ENCODE measurements at regions not wholly inside any gene's neighbourhood (a gene's known extent, or its start where the extent isn't known, plus 50 kb on each side); places are given as distances from the start of the nearest gene placed in this dataset.

- TF ChIP-seq CTCF (IDR thresholded peaks at IDR 0.05; ENCODE audit: unreplicated experiment): no peak
- H3K4me3 Mint-ChIP-seq (ENCODE audit: unreplicated experiment): no peak overlapping the region
- H3K9me3 Mint-ChIP-seq (ENCODE audit: unreplicated experiment): no peaks in the 10 kb centered on the region
- no peak for DNase-seq (ENCODE audit: low spot score)
- H3K27ac Mint-ChIP-seq (ENCODE audit: unreplicated experiment): no peak overlapping the region
- H3K36me3 Mint-ChIP-seq (ENCODE audit: low read depth, unreplicated experiment): no peaks in the 10 kb centered on the region
- no peaks in the 10 kb centered on the region for H3K4me1 Mint-ChIP-seq (ENCODE audit: unreplicated experiment)
- H3K27me3 Mint-ChIP-seq (ENCODE audit: unreplicated experiment): no peaks in the 10 kb centered on the region
Observed at GRCh38 chr5:107126341-107126740, 544.4 kb downstream of the EFNA5 start.

GRCh38 chr5:107124376-107124775, 546.4 kb downstream of the EFNA5 start:
- Mint-ChIP-seq H3K27ac (ENCODE audit: unreplicated experiment) (no peak overlapping the region), H3K4me3 (ENCODE audit: unreplicated experiment) (no peak overlapping the region), H3K36me3 (ENCODE audit: low read depth, unreplicated experiment) (no peaks in the 10 kb centered on the region), H3K27me3 (ENCODE audit: unreplicated experiment) (no peaks in the 10 kb centered on the region), H3K4me1 (ENCODE audit: unreplicated experiment) (peaks cover 1% of the 10 kb centered on the region), H3K9me3 (ENCODE audit: unreplicated experiment) (no peaks in the 10 kb centered on the region)
- no peak for TF ChIP-seq CTCF (IDR thresholded peaks at IDR 0.05; ENCODE audit: unreplicated experiment)
- no peak for DNase-seq (ENCODE audit: low spot score)

- Mint-ChIP-seq H3K27ac (ENCODE audit: unreplicated experiment) (no peak overlapping the region), H3K27me3 (ENCODE audit: unreplicated experiment) (no peaks in the 10 kb centered on the region), H3K4me1 (ENCODE audit: unreplicated experiment) (peaks cover 2% of the 10 kb centered on the region), H3K36me3 (ENCODE audit: low read depth, unreplicated experiment) (no peaks in the 10 kb centered on the region), H3K4me3 (ENCODE audit: unreplicated experiment) (no peak overlapping the region), H3K9me3 (ENCODE audit: unreplicated experiment) (no peaks in the 10 kb centered on the region)
- TF ChIP-seq CTCF (IDR thresholded peaks at IDR 0.05; ENCODE audit: unreplicated experiment): no peak
- DNase-seq (ENCODE audit: low spot score): no peak
Observed at GRCh38 chr5:107123014-107123413, 547.7 kb downstream of the EFNA5 start.

GRCh38 chr5:107121793-107122519, 548.8 kb downstream of the EFNA5 start:
- Mint-ChIP-seq H3K9me3 (ENCODE audit: unreplicated experiment) (no peaks in the 10 kb centered on the region), H3K4me3 (ENCODE audit: unreplicated experiment) (no peak overlapping the region), H3K27me3 (ENCODE audit: unreplicated experiment) (no peaks in the 10 kb centered on the region), H3K4me1 (ENCODE audit: unreplicated experiment) (peaks cover 2% of the 10 kb centered on the region), H3K36me3 (ENCODE audit: low read depth, unreplicated experiment) (no peaks in the 10 kb centered on the region), H3K27ac (ENCODE audit: unreplicated experiment) (no peak overlapping the region)
- TF ChIP-seq CTCF (IDR thresholded peaks at IDR 0.05; ENCODE audit: unreplicated experiment): no peak
- DNase-seq (ENCODE audit: low spot score): no peak

- Mint-ChIP-seq H3K27me3 (ENCODE audit: unreplicated experiment) (no peaks in the 10 kb centered on the region), H3K9me3 (ENCODE audit: unreplicated experiment) (no peaks in the 10 kb centered on the region), H3K36me3 (ENCODE audit: low read depth, unreplicated experiment) (no peaks in the 10 kb centered on the region), H3K4me3 (ENCODE audit: unreplicated experiment) (no peak overlapping the region), H3K4me1 (ENCODE audit: unreplicated experiment) (peaks cover 2% of the 10 kb centered on the region), H3K27ac (ENCODE audit: unreplicated experiment) (no peak overlapping the region)
- no peak for DNase-seq (ENCODE audit: low spot score)
- TF ChIP-seq CTCF (IDR thresholded peaks at IDR 0.05; ENCODE audit: unreplicated experiment): no peak
Observed at GRCh38 chr5:107119656-107120055, 551.1 kb downstream of the EFNA5 start.

Data from endothelial cell (in vitro differentiated cells).